ENCODE measurements at regions not wholly inside any gene's neighbourhood (a gene's known extent, or its start where the extent isn't known, plus 50 kb on each side); places are given as distances from the start of the nearest gene placed in this dataset.

GRCh38 chr2:122908159-122908558, 1116.9 kb upstream of the CNTNAP5 start:
- no peak for TF ChIP-seq CTCF (IDR thresholded peaks at IDR 0.05; ENCODE audit: unreplicated experiment)
- H3K36me3 Mint-ChIP-seq (ENCODE audit: insufficient read depth): no peaks in the 10 kb centered on the region
- H3K27ac Mint-ChIP-seq: no peak overlapping the region
- no peaks in the 10 kb centered on the region for H3K4me1 Mint-ChIP-seq (ENCODE audit: low read depth)
- H3K27me3 Mint-ChIP-seq: no peaks in the 10 kb centered on the region
- H3K4me3 Mint-ChIP-seq (ENCODE audit: low read depth): no peak overlapping the region
- no peaks in the 10 kb centered on the region for H3K9me3 Mint-ChIP-seq (ENCODE audit: low read depth)
- DNase-seq (ENCODE audit: low spot score, unreplicated experiment): no peak

- Mint-ChIP-seq H3K27ac (no peak overlapping the region), H3K27me3 (no peaks in the 10 kb centered on the region), H3K9me3 (ENCODE audit: low read depth) (peaks cover 10% of the 10 kb centered on the region), H3K4me3 (ENCODE audit: low read depth) (no peak overlapping the region), H3K36me3 (ENCODE audit: insufficient read depth) (no peaks in the 10 kb centered on the region), H3K4me1 (ENCODE audit: low read depth) (no peaks in the 10 kb centered on the region)
- TF ChIP-seq CTCF (IDR thresholded peaks at IDR 0.05; ENCODE audit: unreplicated experiment): no peak
- DNase-seq (ENCODE audit: low spot score, unreplicated experiment): no peak
Measured at GRCh38 chr2:122927197-122927596, 1097.9 kb upstream of the CNTNAP5 start.

GRCh38 chr2:122927710-122928557, 1097.2 kb upstream of the CNTNAP5 start:
- H3K27ac Mint-ChIP-seq: no peak overlapping the region
- H3K4me3 Mint-ChIP-seq (ENCODE audit: low read depth): no peak overlapping the region
- H3K36me3 Mint-ChIP-seq (ENCODE audit: insufficient read depth): no peaks in the 10 kb centered on the region
- TF ChIP-seq CTCF (IDR thresholded peaks at IDR 0.05; ENCODE audit: unreplicated experiment): no peak
- H3K4me1 Mint-ChIP-seq (ENCODE audit: low read depth): no peaks in the 10 kb centered on the region
- H3K9me3 Mint-ChIP-seq (ENCODE audit: low read depth): peaks cover 10% of the 10 kb centered on the region
- no peak for DNase-seq (ENCODE audit: low spot score, unreplicated experiment)
- no peaks in the 10 kb centered on the region for H3K27me3 Mint-ChIP-seq

GRCh38 chr2:122929347-122929746, 1095.7 kb upstream of the CNTNAP5 start:
- no peak overlapping the region for H3K4me3 Mint-ChIP-seq (ENCODE audit: low read depth)

GRCh38 chr2:122935506-122935905, 1089.6 kb upstream of the CNTNAP5 start:
- H3K4me3 Mint-ChIP-seq (ENCODE audit: low read depth): no peak overlapping the region
- H3K27ac Mint-ChIP-seq: no peak overlapping the region
- no peak for TF ChIP-seq CTCF (IDR thresholded peaks at IDR 0.05; ENCODE audit: unreplicated experiment)
- no peaks in the 10 kb centered on the region for H3K4me1 Mint-ChIP-seq (ENCODE audit: low read depth)
- no peak for DNase-seq (ENCODE audit: low spot score, unreplicated experiment)
- H3K36me3 Mint-ChIP-seq (ENCODE audit: insufficient read depth): no peaks in the 10 kb centered on the region
- no peaks in the 10 kb centered on the region for H3K9me3 Mint-ChIP-seq (ENCODE audit: low read depth)
- no peaks in the 10 kb centered on the region for H3K27me3 Mint-ChIP-seq

More at GRCh38 chr2:122929347-122929746, 1095.7 kb upstream of the CNTNAP5 start:
- no peak for TF ChIP-seq CTCF (IDR thresholded peaks at IDR 0.05; ENCODE audit: unreplicated experiment)
- Mint-ChIP-seq H3K27me3 (no peaks in the 10 kb centered on the region), H3K9me3 (ENCODE audit: low read depth) (peaks cover 10% of the 10 kb centered on the region), H3K27ac (no peak overlapping the region), H3K36me3 (ENCODE audit: insufficient read depth) (no peaks in the 10 kb centered on the region), H3K4me1 (ENCODE audit: low read depth) (no peaks in the 10 kb centered on the region)
- no peak for DNase-seq (ENCODE audit: low spot score, unreplicated experiment)
